Stimulated activated CD4-positive, alpha-beta T cell treated with anti-CD3 and anti-CD28 coated beads, Interleukin-2, amount 100 ng/mL, for 48 hours (primary cell): ENCODE measurements at regions not wholly inside any gene's neighbourhood (a gene's known extent, or its start where the extent isn't known, plus 50 kb on each side); places are given as distances from the start of the nearest gene placed in this dataset.

Experiments
- DNase-seq, 2 donors: peaks; one replicate each; pipeline ENCODE4 v3.0.0-alpha.2; 2020

DNA sequence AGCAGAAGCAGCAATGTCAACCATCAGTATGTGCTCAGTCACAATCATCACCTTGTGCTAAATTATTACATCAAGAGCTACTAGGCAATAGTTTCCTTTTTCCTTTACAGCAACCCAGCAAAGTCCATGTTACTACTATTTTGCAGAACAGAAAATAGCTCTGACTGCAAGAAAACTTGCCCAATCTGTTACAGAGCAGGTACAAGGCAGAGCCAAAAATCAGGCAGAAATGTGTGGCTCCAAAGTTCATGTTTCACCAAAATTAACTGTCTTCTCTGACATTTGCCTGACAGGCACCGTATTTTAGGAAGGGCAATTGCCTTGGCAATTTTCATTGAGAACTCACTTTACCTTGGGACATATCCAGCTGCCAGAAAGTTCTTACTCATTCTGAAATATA lies 177.6 kb upstream of the TMTC4 start:
- no peak for DNase-seq

DNA sequence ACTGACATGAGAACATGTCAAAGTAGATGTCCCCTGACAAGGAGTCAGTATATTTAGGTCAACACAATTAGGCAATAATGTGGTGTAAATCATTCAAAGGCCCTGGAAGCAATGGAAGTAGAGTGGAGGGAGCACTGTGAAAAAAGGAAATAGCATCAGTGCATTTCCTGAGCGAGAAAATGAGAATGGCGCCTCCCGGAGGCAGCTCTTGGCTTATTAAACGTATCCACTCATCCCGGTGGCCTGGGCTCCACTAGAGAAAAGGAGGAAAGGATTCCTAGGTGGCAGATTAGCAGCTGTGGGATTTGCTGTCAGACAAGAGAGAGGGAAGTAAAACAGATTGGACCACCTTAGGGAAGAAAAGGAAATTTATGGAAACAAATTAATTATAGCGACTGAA lies 173.7 kb upstream of the TMTC4 start:
- DNase-seq: no peak

DNA sequence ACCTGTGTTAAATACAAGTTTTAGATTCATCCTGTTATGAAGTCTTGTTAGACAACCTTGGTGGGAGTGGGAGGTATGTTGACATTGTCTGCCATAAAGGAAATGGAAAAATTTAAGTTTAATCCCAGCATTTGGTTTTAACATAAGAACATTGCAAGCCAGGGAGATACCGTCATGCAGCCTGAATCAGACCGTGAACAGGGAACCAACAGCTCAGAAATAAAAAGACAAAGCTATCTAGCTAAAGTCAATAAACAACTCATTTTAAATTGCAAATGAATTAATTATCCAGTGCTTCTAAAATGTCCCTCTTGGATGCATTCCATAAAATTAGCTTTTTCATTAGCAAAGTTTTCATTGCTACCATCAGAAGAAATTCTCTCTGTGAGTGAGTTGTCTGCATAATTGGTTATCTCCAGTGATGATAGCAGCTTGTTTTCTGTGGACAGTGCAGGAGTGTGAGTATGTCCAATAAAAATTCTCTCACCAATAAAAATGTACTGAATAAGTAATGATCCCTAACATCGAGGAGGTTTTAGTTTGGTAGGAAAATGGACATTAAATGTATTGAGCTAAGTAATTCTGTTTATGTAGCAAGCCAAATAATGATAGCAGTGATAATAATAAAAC lies 170.6 kb upstream of the TMTC4 start:
- no peak for DNase-seq

DNA sequence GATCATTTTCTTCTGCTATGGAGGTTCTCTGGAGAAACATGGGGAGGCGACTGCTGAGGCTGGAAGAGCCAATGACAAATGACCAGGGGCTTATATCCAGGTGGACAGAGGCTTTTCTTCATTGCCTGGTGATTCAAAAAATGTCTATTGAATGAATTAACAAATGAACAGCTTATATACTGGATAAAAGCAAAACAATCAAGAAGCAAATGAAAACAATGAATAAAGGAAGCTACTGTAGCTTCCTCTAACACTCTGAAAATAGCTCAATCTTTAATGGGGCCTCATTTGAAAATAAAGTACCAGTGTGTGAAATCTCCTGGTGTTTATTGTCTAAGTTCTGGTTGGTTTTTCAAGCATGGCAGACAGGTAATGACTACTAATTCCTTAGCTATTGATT lies 167.5 kb upstream of the TMTC4 start:
- no peak for DNase-seq

DNA sequence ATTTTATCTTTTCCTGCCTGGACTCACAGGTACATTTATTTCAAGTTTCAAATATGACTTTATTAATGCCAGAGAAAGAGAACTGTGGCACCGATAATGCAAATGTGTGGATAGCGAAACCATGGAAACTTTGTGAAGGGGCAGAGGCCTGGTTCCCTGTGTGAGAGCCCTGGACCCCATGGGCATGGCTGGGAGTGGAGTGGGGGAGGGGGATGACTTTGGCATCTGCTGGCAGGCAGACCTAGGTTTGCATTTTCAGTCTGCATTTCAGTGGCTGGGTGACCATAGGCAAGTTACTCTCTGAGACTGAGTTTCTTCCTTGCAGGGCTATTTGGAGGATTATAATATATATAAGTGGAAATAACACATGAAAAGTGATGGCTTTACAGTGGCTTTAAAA lies 163.8 kb upstream of the TMTC4 start:
- no peak for DNase-seq

DNA sequence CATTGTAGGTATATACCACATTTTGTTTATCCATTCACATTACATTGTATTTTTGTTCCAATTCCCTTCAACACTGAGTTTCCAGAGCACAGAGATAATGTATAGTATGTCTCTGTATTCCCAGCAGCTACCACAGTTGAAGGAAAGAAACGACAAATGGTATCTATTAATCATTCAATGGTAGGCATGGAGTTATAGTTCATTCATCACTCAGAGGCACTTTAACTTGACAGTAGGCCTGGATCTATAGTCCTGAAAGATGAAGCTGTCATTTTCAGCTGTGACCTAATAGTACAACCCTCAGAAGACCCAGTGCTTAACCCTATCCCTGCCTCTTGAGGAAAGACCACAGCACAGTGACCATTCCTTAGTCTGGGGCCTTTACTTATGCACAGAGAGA lies 163.0 kb upstream of the TMTC4 start:
- DNase-seq: no peak

DNA sequence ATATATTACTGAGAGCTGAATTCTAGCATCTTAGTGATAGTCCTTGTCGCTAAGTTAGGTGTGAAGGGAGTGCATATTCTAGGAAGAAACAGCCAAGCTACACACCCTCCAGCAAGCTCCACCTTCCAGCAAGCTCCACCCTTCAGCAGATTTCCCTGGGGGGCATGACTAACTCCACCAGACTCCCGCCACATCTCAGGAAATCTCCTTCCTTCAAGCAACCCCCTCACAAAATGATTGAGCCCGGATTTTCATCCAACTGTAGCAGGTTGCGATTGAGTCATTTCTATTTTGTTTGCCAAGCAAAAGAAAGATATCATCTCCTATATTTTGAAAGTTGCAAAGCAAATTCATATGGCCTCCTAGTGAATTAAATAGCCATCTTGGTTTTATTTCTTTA lies 162.1 kb upstream of the TMTC4 start:
- no peak for DNase-seq

DNA sequence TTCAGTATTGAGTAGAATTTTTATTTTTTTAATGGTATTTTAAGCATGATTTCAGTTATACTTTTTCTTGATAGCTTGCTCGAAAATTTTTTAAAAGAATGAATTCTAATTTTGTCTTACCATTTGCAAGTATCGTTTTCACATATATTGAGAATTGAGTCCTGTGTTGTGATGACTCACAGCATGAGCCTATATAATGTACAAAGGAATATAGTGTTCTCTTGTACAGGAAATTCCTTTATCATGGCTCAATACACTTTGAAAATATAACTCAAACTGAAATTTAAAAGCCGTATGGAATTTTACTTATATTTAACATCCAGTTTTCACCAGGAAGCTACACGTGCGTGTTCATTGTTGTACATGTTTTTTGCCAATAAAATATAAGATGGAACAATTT lies 161.1 kb upstream of the TMTC4 start:
- DNase-seq: no peak

DNA sequence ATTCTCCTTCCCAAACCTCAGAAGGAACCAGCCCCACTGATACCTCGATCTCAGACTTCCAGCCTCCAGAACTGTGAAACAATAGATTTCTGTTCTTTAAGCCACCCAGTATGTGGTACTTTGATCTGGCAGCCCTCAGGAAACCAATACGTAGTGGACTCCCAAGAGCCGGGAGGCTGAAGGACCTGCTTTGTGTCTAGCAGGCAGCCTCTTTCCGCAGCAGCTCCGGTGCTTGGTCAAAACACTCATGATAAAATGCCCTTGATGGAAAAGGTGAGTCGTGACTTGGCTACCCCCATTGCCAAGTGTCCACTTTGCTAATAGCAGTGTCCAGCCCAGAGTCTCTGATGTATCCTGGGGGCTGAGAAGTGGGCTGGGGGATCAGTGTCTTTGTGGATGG lies 158.8 kb upstream of the TMTC4 start:
- DNase-seq: no peak

DNA sequence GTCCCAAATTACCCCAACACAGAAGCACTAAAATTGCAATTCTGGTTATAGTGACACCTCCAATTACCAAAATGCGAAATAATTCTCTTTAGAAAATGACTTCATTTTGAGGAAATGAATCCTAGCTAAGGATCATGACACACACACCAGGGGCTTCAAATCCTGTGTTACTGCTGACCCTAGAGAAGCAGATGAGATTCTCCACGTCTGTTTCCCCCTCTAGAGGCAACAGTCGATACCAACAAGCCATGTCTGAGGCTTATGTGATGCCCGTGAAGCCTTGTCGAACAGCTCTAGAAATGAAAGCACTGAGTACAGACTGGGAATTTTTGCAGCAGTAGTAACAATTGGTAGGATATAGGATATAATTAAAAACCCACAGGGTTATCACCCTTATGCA lies 153.6 kb upstream of the TMTC4 start:
- no peak for DNase-seq

DNA sequence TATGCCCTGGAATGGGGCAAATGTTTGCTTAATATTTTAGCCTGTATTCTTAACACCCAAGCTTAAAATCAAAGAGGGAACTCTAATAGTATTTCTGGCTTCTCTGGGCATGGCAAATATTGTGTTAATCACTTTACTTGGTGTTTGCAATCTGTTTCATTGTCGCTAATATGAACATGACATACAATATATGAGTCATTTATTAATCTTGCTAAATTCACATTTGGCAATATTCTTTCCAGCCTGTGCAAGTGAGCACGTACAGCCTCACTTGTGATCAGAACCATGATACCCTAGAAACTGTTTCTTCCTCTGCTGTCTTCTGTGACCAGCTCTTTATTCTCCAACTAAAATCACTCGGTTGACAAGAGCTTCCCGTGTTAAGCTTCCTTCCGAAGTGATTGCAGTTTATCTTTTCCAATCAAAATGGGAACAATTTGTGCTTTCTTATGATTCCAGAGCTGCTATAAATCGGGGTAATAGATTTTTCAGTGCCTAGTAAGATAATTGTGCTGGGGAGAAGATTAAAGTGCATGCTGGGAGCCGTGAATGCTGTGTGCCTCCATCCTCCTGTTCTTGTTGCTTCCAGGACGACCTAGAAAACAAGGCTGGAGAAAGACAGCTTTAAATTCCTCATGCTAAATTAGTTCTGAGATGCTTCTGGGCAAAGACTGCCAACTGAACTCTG lies 153.0 kb upstream of the TMTC4 start:
- DNase-seq: no peak

DNA sequence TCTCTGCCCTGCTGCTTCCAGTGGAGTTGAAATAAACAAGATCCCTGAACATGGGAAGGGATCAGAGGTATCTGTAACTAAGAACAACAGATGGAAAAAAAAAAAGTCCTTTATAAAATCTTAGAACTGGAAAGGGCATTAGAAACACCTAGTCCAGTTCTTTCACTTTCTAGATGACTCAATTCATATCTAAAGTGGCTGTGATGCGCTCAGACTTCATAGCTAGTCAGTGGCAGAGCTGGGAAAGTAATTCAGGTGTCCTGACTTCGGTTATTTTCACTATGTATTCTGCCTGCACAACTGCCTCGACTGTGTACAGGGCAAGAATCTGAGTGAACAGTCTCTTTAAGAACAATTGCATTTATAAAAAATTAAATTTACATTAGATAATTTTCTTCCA lies 151.8 kb upstream of the TMTC4 start:
- no peak for DNase-seq

DNA sequence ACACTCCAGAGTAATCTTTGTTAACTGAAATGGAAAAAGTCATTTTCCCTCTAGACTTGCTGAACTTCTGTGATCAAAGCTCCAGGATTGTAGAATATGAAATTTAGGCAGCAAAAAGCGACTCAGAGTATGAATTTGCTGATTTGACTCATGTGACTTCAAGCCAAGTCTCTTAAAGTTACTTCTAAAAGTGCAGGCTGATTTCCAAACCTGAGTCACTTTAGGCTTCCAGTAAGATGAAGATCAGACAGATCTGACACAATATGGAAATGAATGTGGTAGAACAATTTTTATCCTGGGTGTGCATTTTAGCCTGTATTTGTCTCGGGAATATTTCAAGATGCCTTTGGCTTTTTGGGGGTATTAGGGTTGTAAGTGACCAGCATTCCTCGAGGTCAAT lies 151.0 kb upstream of the TMTC4 start:
- no peak for DNase-seq

DNA sequence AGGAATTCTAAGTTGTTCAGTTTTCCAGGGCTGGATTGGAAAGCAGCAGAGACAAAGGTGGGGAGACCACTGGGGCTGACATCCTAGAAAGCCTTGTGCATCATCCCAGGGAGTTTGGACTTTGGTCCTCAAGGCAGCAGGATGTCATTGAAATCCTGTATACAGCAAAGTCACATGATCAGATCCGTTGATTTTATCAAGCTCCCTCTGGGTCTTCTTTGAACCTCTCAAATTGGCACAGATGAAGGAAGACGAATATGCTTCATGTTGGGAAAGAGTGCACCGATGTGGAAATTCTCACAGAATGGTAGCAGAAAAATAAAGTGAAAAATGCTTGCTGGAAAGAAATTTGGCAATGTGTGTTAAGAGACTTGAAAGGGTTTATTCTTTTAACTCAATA lies 149.8 kb upstream of the TMTC4 start:
- no peak for DNase-seq

DNA sequence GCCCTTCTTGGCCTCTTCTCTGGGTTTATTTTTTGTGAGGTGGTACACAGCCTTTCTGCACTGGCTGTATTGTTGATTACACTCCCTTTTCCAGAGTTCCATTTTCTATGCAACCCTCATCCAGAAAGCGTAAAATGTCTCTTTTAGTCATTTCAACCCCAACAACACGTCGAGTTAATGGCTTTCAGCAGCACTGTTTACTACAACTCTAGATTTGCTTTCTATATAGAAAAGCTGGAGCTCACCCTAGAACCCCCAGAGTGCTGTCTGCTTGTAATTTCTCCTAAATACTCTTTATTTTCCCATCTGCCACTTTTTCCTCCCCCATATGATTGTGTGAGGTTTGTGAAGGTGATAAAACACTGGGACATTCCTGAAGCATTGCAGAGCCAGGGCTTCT lies 148.9 kb upstream of the TMTC4 start:
- no peak for DNase-seq

DNA sequence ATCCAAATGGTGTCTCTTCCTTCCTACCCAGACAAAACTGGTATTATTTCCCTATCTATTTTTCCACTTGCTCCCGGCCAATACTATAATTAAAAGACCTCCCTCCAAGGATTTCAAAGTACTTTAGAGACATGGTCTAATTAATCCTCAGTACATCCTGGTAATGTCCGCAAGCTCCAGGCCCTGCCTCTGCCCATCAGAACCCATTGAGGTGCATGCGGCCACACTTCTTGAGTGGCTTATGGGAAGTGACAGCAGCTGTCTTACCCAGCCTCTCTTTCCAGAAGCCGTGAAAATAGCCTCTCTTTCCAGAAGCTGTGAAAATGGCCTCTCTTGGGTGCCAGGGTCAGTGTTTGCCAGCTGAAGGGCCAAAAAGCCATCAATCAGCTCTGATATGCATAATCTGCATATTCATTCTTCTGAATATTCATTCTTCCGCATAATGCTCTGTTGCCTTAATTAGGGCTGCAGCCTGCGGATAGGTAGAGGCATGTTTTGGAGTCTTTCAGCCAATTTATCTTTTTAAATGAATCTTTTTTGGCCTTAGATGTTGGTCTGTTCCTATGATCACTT lies 148.4 kb upstream of the TMTC4 start:
- no peak for DNase-seq

DNA sequence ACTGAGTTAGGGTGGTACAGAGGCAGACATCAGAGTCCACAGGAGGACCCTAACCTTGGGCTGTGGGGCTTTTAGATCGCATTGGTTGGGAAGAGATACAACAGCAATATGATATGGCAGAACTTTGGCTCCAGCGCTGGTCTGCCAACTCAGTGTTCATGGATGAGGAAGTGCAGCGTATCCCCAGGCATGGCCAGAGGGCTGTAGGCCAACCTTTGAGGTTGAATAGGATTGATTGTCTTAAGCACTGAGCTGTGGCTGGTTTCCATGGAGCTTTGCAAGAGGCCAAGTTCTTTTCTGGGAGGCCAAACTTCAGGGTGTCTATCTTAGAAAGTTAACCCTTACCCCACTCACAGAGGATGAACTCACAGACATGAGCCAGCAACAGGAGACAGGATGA lies 144.1 kb upstream of the TMTC4 start:
- DNase-seq: no peak

DNA sequence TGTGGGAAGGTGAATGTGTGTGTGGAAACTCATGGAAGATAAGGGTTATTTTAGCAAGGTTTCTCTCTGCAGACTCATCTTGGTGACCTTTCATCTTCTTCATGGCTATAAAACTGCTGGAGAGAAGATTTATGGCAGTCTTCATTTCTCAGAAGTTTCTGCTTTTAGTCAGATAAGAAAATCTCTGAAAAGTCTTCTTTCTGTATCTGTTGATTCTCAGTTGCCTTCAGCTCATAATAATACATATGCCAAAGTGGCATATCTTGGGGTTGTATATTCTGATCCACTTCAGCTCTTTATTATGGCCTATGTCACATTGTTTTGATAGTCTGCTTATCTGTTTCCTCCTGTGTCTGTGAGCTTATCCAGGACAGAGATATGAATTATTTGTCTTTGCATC lies 143.3 kb upstream of the TMTC4 start:
- DNase-seq: no peak

DNA sequence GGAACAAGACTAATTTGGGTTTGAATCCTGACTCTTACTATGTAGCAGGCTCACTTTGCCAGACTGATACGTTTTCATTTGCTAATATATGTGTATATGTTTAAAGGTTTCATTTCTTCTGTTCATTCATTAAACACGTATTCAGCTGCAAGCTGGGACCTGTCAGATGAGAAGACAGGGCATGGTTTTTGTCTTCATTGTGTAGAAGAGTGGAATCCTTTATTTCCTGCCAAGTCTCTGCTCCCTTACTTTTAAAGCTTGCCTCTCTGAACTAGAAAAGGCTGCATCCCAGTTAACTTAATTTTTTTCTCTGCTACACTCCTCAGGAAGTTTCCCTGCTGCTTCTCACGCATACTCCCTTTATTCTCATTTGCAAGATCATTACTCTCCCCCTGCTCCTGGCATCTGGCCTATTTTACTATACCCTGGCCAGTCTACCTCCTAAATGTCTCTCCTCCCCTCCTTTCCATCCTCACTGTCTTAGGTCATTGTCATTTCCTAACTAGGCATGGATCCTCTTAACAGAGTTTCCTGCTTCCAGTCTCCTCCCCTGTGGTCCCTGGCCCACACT lies 141.0 kb upstream of the TMTC4 start:
- no peak for DNase-seq

DNA sequence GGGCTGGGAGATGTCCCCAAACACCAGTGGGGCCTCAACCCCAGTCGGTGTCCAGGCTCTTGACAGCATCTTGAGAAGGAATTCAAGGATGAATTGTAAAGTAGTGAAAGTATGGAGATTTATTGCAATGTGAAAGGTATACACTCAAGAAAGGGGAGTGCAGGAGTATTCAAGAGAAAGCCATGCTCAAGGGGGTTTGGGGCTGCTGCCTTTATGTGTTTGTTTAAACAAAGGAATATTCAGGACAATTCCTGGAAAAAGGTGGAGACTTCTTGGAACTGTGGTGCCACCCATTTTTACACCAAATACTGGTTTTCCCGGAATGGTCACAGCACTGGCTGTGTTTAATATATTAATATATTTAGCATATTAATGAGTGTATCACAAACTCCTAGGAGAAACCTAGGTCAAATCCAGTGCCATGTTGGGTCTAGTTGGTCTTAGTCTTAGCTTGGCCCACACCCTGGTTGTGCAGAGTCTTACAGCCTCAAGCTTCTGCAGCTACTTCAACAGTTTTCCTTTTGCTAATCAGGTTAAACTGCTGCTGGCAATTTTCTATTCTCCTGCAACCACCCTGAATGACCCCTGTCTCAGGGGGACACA lies 138.5 kb upstream of the TMTC4 start:
- DNase-seq: no peak

DNA sequence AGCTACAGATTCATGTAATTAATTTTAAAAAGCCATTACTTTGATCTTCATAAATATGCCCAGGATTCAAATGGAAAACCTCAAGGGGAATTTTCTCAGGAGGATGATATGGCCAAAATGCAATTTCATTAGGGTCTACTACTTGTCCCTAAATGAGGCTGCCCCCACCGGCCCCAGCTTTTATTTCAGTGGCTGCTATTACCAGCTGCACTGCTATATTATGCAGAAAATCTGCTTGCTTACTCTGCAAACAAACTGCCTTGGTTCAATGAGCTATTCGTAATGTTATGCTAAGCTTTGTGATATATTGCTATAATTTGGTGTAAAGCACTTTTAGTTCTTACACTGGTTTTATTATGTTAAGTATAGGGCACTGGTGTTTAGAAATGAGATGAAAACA lies 137.3 kb upstream of the TMTC4 start:
- no peak for DNase-seq

DNA sequence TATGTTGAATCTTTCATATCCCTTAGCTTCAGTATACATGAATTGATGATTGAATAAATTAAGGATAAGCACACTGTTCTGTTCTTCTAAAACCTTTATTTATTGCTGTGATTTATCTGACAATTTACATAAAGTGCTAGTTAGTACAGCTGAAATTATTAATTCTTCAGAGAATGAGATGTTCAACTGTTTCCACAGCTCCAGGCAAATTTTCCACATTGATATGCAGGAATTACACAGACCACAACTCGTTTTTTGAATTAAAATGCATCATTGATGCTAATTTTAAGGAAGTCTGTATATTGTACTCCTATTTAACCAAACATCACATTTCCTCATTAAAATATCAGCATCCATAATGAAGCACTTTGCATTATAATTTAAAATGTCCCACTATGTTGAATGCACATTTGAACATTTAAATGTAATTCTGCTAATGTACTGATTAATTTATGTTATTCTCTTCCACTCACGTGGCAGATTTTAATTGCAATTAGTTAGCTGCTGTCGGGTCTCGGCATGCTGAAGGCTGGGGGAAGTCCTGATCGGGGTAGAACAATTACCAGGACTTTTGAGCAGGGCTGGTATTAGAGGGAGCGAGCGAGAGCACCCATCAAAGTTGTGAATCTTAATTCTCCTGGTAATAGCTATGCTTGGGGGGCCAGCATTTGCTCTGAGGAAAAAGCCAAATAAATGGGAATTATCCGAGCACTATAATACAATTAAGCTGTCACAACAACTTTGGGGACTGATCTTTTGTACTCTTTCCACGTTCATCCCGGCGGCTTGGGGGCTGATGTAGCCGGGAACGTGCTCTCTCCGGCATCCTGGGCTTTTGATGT lies 136.7 kb upstream of the TMTC4 start:
- DNase-seq: no peak

DNA sequence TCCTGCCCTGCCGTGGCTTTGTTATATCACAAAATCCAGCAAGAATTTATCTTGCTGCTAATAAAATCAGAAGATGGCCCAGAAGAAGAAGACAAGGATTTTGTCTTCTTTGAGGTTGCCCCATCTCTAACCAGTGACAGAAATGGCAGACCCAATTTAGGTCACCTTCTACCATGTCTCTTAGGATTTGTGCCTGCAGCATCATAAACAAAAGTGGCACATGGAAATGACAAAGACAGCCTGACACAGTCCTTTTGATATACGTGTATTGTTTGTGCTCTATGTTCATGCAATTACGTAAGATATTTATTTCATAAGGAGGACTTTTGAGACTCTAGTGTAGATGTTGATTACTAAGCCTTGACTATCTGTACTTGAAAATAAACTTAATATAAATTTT lies 135.9 kb upstream of the TMTC4 start:
- DNase-seq: no peak
